ENCODE measurements at regions not wholly inside any gene's neighbourhood (a gene's known extent, or its start where the extent isn't known, plus 50 kb on each side); places are given as distances from the start of the nearest gene placed in this dataset.
"Not testable (repeated sequence)": the region's sequence is repeated elsewhere in the genome, so short reads cannot be mapped to it uniquely, and the experiment has no call there.

DNA sequence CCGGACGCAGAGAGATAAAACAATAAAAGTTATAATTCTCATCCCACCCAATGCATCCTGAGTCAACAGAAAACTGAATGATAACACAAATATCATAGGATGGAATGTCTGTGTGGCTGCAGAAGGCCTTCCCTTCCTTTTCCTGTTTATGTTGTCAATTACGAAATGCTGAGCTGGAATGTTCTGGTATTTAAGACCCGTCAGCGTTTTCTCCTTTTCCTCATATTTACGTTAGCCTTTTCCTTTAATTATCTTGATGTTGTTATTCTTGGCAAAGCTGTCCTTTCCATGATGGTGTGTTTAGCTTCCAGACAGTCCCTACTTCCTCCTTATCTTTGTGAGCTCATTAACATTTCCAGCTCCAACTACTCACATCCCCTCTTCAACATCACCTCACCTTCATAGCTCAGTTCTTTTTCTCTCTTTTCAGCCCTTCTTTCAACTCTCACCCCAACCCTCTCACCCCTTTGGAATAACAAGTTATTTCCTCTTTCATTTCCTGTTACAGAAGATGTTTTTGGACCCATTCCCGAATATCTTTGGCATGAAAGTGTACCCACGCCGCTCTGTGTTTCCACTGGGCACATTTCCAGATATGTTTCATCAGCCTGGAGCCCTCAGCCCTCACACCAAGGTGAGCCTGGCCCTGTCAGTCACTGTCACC, 221.6 kb downstream of the NR2F1-AS1 start:
- CTCF ChIA-PET = no interaction called here
- DNase-seq = no peak

GRCh38 chr5:93358176-93358575, 222.8 kb downstream of the NR2F1-AS1 start:
- Mint-ChIP-seq H3K36me3 (no peaks in the 10 kb centered on the region), H3K9me3 (no peaks in the 10 kb centered on the region), H3K27ac (no peak overlapping the region), H3K4me3 (no peak overlapping the region), H3K27me3 (no peaks in the 10 kb centered on the region), H3K4me1 (no peaks in the 10 kb centered on the region)
- CTCF ChIA-PET = no interaction called here
- DNase-seq = no peak

More for the DNA sequence above, 221.6 kb downstream of the NR2F1-AS1 start:
- no peak overlapping the region for H3K27ac Mint-ChIP-seq
- no peaks in the 10 kb centered on the region for H3K4me1 Mint-ChIP-seq
- H3K36me3 Mint-ChIP-seq = no peaks in the 10 kb centered on the region
- no peak overlapping the region for H3K4me3 Mint-ChIP-seq
- H3K27me3 Mint-ChIP-seq = no peaks in the 10 kb centered on the region
- H3K9me3 Mint-ChIP-seq = no peaks in the 10 kb centered on the region

DNA sequence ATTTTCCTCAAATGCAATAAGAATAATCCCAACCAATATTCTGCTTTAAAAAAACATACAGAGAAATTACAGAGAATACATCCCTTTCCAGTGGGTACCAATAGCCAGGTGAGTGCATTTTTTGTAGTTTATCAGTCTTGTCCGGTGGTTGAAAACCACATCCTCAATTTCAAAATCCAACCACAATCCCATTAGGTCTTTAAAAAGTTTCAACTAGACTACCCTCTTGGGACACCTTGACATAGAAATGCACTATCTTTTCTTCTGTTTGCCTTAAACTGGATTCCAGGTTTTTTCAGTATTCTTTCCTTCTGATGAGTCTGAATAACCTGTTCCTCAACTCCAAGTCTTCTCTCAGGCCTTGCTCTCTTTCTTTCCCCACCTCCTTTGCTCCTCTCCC, 223.3 kb downstream of the NR2F1-AS1 start:
- H3K27me3 Mint-ChIP-seq = no peaks in the 10 kb centered on the region
- H3K4me1 Mint-ChIP-seq = no peaks in the 10 kb centered on the region
- no peaks in the 10 kb centered on the region for H3K9me3 Mint-ChIP-seq
- CTCF ChIA-PET = no interaction called here
- no peaks in the 10 kb centered on the region for H3K36me3 Mint-ChIP-seq
- no peak overlapping the region for H3K4me3 Mint-ChIP-seq
- no peak for DNase-seq
- no peak overlapping the region for H3K27ac Mint-ChIP-seq

GRCh38 chr5:93355691-93356090, 225.3 kb downstream of the NR2F1-AS1 start:
- CTCF ChIA-PET = no interaction called here
- Mint-ChIP-seq H3K27me3 (no peaks in the 10 kb centered on the region), H3K4me1 (no peaks in the 10 kb centered on the region), H3K36me3 (no peaks in the 10 kb centered on the region), H3K4me3 (no peak overlapping the region), H3K9me3 (peaks cover 3% of the 10 kb centered on the region), H3K27ac (no peak overlapping the region)
- no peak for DNase-seq

- Mint-ChIP-seq H3K27me3 (no peaks in the 10 kb centered on the region), H3K4me3 (no peak overlapping the region), H3K4me1 (no peaks in the 10 kb centered on the region), H3K27ac (no peak overlapping the region), H3K36me3 (no peaks in the 10 kb centered on the region), H3K9me3 (peaks cover 3% of the 10 kb centered on the region)
- no peak for DNase-seq
- CTCF ChIA-PET = no interaction called here
These were observed 228.8 kb downstream of the NR2F1-AS1 start for GRCh38 chr5:93352186-93352585.

DNA sequence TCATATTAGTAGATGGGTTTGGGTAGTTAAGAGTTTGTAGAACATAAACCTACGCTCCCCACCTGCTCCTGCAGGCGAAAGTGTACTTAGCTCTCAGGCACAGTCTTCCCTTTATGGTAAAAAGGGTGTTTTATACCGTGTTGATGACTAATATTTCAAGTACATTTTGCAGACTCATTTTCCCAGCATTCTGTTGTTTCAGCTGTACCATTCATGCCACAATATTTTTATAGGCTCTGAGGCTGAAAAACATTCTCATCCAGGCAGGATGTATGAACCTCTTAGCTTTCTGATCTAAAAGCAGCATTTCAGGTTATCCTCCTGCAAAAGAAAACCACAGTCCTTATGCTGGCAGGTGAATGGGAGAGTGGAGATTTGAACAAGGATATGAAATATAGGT, 231.4 kb downstream of the NR2F1-AS1 start:
- H3K36me3 Mint-ChIP-seq = no peaks in the 10 kb centered on the region
- CTCF ChIA-PET = no interaction called here
- no peak overlapping the region for H3K27ac Mint-ChIP-seq
- no peak for DNase-seq
- no peaks in the 10 kb centered on the region for H3K27me3 Mint-ChIP-seq
- H3K9me3 Mint-ChIP-seq = peaks cover 3% of the 10 kb centered on the region
- H3K4me1 Mint-ChIP-seq = no peaks in the 10 kb centered on the region
- H3K4me3 Mint-ChIP-seq = no peak overlapping the region

DNA sequence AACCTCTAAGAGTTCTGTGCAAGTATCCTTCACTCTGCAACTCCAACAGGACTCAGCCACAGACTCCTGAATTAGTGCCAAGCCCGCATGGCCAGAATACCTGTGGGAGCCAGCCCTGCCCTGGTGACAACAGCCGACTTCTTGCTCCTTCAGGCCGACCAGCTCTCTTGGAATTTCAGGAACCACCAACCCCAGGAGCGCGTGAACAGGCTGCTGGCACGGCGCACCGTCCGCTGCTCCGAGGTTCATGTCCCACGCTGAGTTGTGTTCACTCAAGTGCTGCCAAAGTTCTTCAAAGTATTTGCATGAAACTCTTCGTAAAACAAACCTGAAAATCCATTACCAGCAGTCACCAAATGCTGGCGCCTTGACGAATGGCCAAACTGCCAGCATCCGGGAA, 232.8 kb downstream of the NR2F1-AS1 start:
- CTCF ChIA-PET = no interaction called here
- no peak overlapping the region for H3K27ac Mint-ChIP-seq
- H3K4me1 Mint-ChIP-seq = no peaks in the 10 kb centered on the region
- H3K4me3 Mint-ChIP-seq = no peak overlapping the region
- H3K36me3 Mint-ChIP-seq = no peaks in the 10 kb centered on the region
- peaks cover 3% of the 10 kb centered on the region for H3K9me3 Mint-ChIP-seq
- H3K27me3 Mint-ChIP-seq = no peaks in the 10 kb centered on the region
- no peak for DNase-seq

GRCh38 chr5:93346850-93347249, 234.2 kb downstream of the NR2F1-AS1 start:
- H3K4me3 Mint-ChIP-seq, CTCF ChIA-PET, H3K9me3 Mint-ChIP-seq, H3K36me3 Mint-ChIP-seq, H3K27ac Mint-ChIP-seq, H3K27me3 Mint-ChIP-seq, DNase-seq, H3K4me1 Mint-ChIP-seq: not testable (repeated sequence)

- Mint-ChIP-seq H3K27ac (no peak overlapping the region), H3K4me1 (no peaks in the 10 kb centered on the region), H3K36me3 (no peaks in the 10 kb centered on the region), H3K4me3 (no peak overlapping the region), H3K27me3 (no peaks in the 10 kb centered on the region), H3K9me3 (peaks cover 5% of the 10 kb centered on the region)
- DNase-seq = no peak
- CTCF ChIA-PET = no interaction called here
These were observed 234.7 kb downstream of the NR2F1-AS1 start for GRCh38 chr5:93346301-93346700.

GRCh38 chr5:93343570-93343969, 237.4 kb downstream of the NR2F1-AS1 start:
- CTCF ChIA-PET = no interaction called here

DNA sequence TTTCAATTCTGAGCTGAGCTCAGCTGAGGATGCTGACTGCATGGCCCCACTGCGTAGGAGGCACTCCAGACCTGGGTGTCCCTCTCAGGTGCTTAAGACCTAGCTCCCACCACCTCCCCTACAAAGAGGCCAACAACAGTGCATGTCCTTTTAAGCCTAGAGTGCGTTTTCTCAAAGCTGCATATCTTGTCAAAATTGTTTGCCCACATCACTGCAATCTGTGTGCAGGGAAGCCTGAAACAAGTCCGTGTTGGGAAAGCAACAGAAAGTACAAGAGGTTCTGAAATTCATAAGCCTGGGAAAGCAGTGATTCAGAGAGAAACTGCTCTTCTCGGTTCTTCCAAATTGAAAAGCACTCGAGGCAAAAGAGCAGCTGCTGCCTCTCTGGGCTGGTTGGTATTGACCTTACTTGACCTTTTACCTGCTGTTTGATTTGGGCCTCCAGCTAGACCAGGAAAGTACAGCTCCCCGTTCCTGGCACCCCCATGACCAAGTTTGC, 238.4 kb downstream of the NR2F1-AS1 start:
- CTCF ChIA-PET = no interaction called here
- no peak for DNase-seq
- peaks cover 11% of the 10 kb centered on the region for H3K9me3 Mint-ChIP-seq
- H3K36me3 Mint-ChIP-seq = no peaks in the 10 kb centered on the region
- H3K27me3 Mint-ChIP-seq = no peaks in the 10 kb centered on the region
- H3K4me1 Mint-ChIP-seq = no peaks in the 10 kb centered on the region
- H3K4me3 Mint-ChIP-seq = no peak overlapping the region
- no peak overlapping the region for H3K27ac Mint-ChIP-seq

More at GRCh38 chr5:93343570-93343969, 237.4 kb downstream of the NR2F1-AS1 start:
- no peak for DNase-seq
- no peak overlapping the region for H3K27ac Mint-ChIP-seq
- H3K9me3 Mint-ChIP-seq = peaks cover 8% of the 10 kb centered on the region
- H3K4me1 Mint-ChIP-seq = no peaks in the 10 kb centered on the region
- no peaks in the 10 kb centered on the region for H3K27me3 Mint-ChIP-seq
- no peaks in the 10 kb centered on the region for H3K36me3 Mint-ChIP-seq
- H3K4me3 Mint-ChIP-seq = no peak overlapping the region

- Mint-ChIP-seq H3K4me3 (no peak overlapping the region), H3K9me3 (peaks cover 11% of the 10 kb centered on the region), H3K27me3 (no peaks in the 10 kb centered on the region), H3K27ac (no peak overlapping the region), H3K36me3 (no peaks in the 10 kb centered on the region), H3K4me1 (no peaks in the 10 kb centered on the region)
- DNase-seq = no peak
- CTCF ChIA-PET = no interaction called here
These were observed 240.1 kb downstream of the NR2F1-AS1 start for GRCh38 chr5:93340881-93341280.

- peaks cover 11% of the 10 kb centered on the region for H3K9me3 Mint-ChIP-seq
- CTCF ChIA-PET = no interaction called here
- no peak overlapping the region for H3K27ac Mint-ChIP-seq
- no peaks in the 10 kb centered on the region for H3K36me3 Mint-ChIP-seq
- no peaks in the 10 kb centered on the region for H3K4me1 Mint-ChIP-seq
- H3K27me3 Mint-ChIP-seq = no peaks in the 10 kb centered on the region
- no peak overlapping the region for H3K4me3 Mint-ChIP-seq
- no peak for DNase-seq
These were observed 243.9 kb downstream of the NR2F1-AS1 start for GRCh38 chr5:93337138-93337537.

- Mint-ChIP-seq H3K4me3 (no peak overlapping the region), H3K4me1 (no peaks in the 10 kb centered on the region), H3K27me3 (no peaks in the 10 kb centered on the region), H3K9me3 (peaks cover 10% of the 10 kb centered on the region), H3K27ac (no peak overlapping the region), H3K36me3 (no peaks in the 10 kb centered on the region)
- CTCF ChIA-PET = no interaction called here
- DNase-seq = no peak
These were observed 244.5 kb downstream of the NR2F1-AS1 start for GRCh38 chr5:93336330-93337110.

DNA sequence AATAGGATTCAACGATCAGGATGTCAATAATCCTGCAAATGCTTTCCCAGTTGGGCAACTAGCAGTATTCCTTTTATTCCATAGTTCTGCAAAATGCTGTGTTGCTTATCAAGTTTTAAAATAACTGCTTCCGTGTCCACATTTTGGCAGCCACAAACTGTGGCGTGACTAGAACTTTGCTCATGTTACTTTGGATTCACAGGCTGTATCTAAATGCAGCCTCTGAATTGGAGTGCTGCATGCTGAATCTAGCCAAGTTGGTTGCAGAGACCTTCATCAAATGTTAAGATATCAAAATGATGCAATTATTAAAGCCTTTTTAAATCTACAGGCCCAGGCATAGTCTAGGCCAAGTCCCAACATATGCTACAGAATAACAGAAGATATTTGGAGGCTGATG, 249.2 kb downstream of the NR2F1-AS1 start:
- H3K27me3 Mint-ChIP-seq = no peaks in the 10 kb centered on the region
- H3K36me3 Mint-ChIP-seq = no peaks in the 10 kb centered on the region
- no peaks in the 10 kb centered on the region for H3K9me3 Mint-ChIP-seq
- no peaks in the 10 kb centered on the region for H3K4me1 Mint-ChIP-seq
- CTCF ChIA-PET = no interaction called here
- no peak for DNase-seq
- no peak overlapping the region for H3K4me3 Mint-ChIP-seq
- no peak overlapping the region for H3K27ac Mint-ChIP-seq
